ENCODE measurements at regions not wholly inside any gene's neighbourhood (a gene's known extent, or its start where the extent isn't known, plus 50 kb on each side); places are given as distances from the start of the nearest gene placed in this dataset.

DNA sequence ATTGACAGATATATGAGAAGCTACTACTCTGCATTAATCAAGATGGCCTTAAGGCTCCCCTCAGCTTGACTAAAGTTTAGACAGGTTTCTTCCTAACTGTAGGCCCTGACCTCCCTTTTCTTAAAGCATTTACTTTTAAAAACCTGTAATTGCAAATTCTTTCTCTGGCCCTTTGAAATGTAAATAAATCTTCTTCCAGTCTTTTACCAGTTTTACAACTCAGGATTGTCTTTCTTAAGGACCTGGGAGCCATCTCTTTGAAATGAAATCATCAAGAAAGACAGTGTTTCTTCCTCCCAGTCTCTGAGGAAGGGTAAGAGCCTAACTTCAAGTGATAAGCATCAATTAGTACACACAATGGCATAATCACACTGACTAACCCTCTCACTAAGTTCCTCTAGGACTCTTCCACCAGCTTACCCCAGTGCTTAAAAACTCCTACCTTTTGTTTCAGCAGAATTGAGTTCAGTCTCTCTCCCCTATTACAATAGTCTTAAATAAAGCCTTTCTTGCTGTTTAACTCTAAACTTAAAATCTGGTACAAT lies 58.7 kb upstream of the CDH20 start:
- H3K4me3 ChIP-seq (ENCODE audit: low read depth, low read length) = no peak overlapping the region
- TF ChIP-seq, protein P1, sequence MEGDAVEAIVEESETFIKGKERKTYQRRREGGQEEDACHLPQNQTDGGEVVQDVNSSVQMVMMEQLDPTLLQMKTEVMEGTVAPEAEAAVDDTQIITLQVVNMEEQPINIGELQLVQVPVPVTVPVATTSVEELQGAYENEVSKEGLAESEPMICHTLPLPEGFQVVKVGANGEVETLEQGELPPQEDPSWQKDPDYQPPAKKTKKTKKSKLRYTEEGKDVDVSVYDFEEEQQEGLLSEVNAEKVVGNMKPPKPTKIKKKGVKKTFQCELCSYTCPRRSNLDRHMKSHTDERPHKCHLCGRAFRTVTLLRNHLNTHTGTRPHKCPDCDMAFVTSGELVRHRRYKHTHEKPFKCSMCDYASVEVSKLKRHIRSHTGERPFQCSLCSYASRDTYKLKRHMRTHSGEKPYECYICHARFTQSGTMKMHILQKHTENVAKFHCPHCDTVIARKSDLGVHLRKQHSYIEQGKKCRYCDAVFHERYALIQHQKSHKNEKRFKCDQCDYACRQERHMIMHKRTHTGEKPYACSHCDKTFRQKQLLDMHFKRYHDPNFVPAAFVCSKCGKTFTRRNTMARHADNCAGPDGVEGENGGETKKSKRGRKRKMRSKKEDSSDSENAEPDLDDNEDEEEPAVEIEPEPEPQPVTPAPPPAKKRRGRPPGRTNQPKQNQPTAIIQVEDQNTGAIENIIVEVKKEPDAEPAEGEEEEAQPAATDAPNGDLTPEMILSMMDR (IDR thresholded peaks at IDR 0.05; ENCODE audit: low read depth, low read length, missing control alignments) = no peak
- no peaks in the 10 kb centered on the region for H3K27me3 ChIP-seq (replicated peaks)
- no peak overlapping the region for H3K27ac ChIP-seq
- no peaks in the 10 kb centered on the region for H3K36me3 ChIP-seq (replicated peaks)
- in situ Hi-C loops (cut with HindIII; ENCODE audit: low pct_ligation_motif_present, low sequenced_read_pairs) = no loop called here
- no peak for DNase-seq

DNA sequence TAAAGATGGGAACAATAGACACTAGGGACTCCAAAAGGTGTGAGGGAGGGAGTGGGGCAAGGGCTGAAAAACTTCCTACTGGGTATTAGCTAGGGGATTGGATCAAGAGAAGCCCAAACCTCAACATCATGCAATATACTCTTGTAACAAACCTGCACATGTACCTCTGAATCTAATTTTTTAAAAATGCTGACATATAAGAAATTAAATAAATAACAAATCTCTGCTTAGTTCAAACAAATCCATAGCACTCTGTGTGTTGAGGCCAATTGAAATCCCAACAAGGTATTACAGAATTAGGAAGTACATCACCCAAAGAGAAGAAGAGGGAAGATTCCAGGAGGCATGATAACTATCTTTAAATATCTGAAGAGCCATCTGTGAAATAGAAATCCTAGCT lies 55.4 kb upstream of the CDH20 start:
- H3K4me3 ChIP-seq (ENCODE audit: low read depth, low read length) = no peak overlapping the region
- no peaks in the 10 kb centered on the region for H3K36me3 ChIP-seq (replicated peaks)
- H3K27ac ChIP-seq = no peak overlapping the region
- no peak for DNase-seq
- in situ Hi-C loops (cut with HindIII; ENCODE audit: low pct_ligation_motif_present, low sequenced_read_pairs) = no loop called here
- TF ChIP-seq, protein P1 (IDR thresholded peaks at IDR 0.05; ENCODE audit: low read depth, low read length, missing control alignments) = no peak
- no peaks in the 10 kb centered on the region for H3K27me3 ChIP-seq (replicated peaks)

DNA sequence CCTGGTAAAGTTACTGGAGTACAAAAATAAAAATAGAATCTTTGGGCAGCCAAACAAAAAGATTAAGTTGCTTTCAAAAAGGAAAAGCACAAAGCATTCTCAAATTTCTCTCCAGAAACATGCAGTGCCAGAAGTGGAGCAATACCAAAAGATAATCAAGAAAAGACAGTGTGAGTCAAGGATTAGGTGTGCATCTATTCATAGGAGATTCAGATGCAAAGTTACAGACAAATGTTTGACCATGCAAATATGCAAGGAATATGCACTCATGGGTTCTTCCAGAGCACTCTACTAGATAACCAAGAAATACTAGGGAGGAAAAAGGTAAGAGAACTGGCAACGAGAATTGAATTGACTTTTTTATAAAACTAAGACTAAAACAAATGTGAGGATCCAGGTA lies 51.8 kb upstream of the CDH20 start:
- TF ChIP-seq, protein P1 (IDR thresholded peaks at IDR 0.05; ENCODE audit: low read depth, low read length, missing control alignments) = no peak
- in situ Hi-C loops (cut with HindIII; ENCODE audit: low pct_ligation_motif_present, low sequenced_read_pairs) = no loop called here
- DNase-seq = no peak
- H3K36me3 ChIP-seq (replicated peaks) = no peaks in the 10 kb centered on the region
- no peaks in the 10 kb centered on the region for H3K27me3 ChIP-seq (replicated peaks)
- no peak overlapping the region for H3K4me3 ChIP-seq (ENCODE audit: low read depth, low read length)
- H3K27ac ChIP-seq = no peak overlapping the region

DNA sequence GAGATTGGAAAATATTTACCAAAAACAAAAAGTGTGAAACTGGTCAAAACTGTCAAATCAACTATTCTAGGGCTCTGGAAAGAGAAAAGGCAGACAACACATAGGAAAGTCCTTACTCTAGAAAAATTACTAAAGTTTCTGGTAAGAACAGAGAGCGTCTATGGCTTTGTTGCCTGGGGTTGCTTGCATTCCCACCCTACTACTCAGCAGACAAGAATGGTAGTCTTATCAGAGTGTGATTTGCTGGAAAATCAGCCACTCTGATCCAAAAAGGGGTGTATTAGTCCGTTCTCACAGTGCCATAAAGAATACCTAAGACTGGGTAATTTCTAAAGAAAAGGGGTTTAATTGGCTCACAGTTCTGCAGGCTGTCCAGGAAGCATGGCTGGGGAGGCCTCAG lies 50.3 kb upstream of the CDH20 start:
- H3K4me3 ChIP-seq (ENCODE audit: low read depth, low read length) = no peak overlapping the region
- TF ChIP-seq, protein P1 (IDR thresholded peaks at IDR 0.05; ENCODE audit: low read depth, low read length, missing control alignments) = no peak
- in situ Hi-C loops (cut with HindIII; ENCODE audit: low pct_ligation_motif_present, low sequenced_read_pairs) = no loop called here
- DNase-seq = peak; percentile 4
- H3K27me3 ChIP-seq (replicated peaks) = no peaks in the 10 kb centered on the region
- H3K36me3 ChIP-seq (replicated peaks) = no peaks in the 10 kb centered on the region
- H3K27ac ChIP-seq = no peak overlapping the region
